ENCODE measurements at regions not wholly inside any gene's neighbourhood (a gene's known extent, or its start where the extent isn't known, plus 50 kb on each side); places are given as distances from the start of the nearest gene placed in this dataset.

GRCh38 chr2:139165601-139166000 lies 385.4 kb upstream of the NXPH2 start:
- intact Hi-C loops (cut with DNase I): no loop called here
- DNase-seq (ENCODE audit: missing footprints) (no peak), ATAC-seq (no peak)

DNA sequence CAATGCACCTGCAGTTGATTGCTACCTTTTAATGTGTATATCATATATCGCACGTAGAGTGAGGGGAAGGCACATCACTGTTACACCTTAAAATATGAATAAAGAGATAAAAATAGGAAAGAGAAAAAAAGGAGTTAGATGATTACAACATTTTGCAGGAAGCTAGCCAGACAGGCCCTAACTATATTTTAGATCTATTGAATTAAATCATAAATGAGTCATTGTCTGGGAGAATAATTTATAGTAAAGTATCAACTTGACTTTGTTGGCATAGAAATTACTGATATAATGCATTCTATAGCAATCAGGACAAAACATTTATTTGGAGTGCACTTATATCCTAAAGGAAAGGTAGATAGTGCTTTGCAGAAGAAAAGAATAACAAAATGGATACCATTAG lies 384.9 kb upstream of the NXPH2 start:
- no peak for DNase-seq (ENCODE audit: missing footprints)
- intact Hi-C loops (cut with DNase I): no loop called here
- no peak for ATAC-seq

DNA sequence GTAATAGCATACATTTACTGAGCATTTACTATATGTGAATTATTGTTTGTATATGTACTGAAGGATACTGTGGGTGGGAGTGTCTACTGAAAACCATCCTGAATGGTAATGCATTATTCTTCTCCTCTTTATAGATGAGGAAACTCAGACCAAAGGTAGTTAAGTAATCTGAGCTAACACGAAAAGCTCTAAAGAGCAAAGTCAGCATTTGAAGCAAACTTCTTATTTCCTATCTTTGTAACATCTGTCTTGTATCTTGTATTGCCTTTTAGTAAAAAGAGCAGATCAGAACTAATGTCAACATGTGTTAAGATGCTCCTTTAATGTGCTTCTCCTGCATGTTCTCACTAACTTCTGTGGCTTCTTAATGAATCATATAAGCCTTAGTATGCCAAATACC lies 382.8 kb upstream of the NXPH2 start:
- DNase-seq (ENCODE audit: missing footprints) (no peak), ATAC-seq (no peak)
- intact Hi-C loops (cut with DNase I): no loop called here

DNA sequence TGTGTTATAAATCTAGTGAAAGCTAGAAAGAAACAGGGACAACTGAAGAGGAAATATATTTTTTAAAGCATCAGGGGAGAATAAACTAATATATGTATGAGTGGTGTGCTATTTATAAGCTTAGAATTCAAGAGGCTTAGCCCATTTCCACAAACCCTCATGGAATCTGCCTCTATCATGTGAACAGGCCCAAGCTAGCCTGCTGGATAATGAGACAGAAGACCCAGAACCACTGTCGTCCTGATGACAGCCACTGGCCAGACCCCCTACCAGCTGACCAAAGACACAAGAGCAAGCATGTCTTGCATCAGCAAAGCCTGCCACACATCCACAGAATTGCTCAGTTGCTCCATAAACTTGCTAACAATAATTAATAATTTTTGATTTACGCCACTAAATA lies 382.3 kb upstream of the NXPH2 start:
- no peak for DNase-seq (ENCODE audit: missing footprints)
- no peak for ATAC-seq
- intact Hi-C loops (cut with DNase I): no loop called here

GRCh38 chr2:139160836-139161235 lies 380.6 kb upstream of the NXPH2 start:
- no peak for DNase-seq (ENCODE audit: missing footprints)
- intact Hi-C loops (cut with DNase I): no loop called here
- no peak for ATAC-seq

GRCh38 chr2:139159177-139159576 lies 379.0 kb upstream of the NXPH2 start:
- intact Hi-C loops (cut with DNase I): no loop called here
- ATAC-seq (no peak), DNase-seq (ENCODE audit: missing footprints) (no peak)

DNA sequence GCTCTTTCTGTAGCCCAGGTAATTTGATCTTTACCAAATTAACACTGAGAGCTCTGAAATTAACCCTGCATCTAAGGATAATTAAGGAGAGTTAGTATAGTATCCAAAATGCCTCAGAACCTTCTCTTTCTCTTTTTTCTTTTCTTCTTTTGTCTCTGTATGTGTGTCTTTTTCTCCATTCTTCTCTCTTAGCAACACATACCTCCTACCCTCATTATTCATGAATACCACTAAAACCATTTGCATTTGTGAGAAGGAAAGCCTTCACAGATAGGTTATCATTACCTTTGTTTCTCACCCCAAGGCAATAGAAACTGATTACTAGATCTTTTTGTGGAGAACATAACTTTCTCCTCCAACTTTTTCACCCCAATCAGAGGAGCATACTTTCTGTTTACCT lies 376.5 kb upstream of the NXPH2 start:
- ATAC-seq (no peak), DNase-seq (ENCODE audit: missing footprints) (no peak)
- intact Hi-C loops (cut with DNase I): no loop called here

GRCh38 chr2:139155991-139156390 lies 375.8 kb upstream of the NXPH2 start:
- ATAC-seq (no peak), DNase-seq (ENCODE audit: missing footprints) (no peak)
- intact Hi-C loops (cut with DNase I): no loop called here

DNA sequence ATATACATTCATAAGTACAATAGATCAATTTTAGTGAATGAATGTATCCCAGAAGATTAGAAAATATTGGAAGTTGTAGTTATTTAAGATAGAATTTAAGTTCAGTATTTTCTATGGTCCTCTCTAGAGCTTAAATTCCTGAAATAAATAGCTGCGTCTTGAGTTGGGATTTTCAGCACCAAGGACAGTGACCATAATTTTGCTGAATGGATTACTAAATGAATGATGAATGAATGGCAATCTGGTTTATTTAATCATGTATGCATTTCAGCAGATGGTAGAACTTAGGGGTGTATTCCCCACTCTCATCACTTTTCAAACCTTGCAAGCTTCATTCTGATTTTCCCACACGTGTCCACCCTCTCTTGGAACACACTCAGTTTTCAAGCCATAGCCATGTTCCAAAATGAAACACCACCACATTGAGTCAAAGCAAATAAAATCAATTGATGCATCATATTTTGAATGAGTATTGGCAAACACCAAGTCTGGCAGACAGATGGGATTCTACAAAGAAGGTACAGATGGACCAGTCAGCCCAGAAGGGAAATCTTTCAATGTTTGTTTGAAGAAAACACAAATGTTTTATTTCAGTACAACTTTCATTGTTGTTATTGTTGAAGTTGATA lies 362.2 kb upstream of the NXPH2 start:
- ATAC-seq (no peak), DNase-seq (ENCODE audit: missing footprints) (no peak)
- intact Hi-C loops (cut with DNase I): no loop called here

- DNase-seq (ENCODE audit: missing footprints) (no peak), ATAC-seq (no peak)
- intact Hi-C loops (cut with DNase I): no loop called here
These were observed 344.1 kb upstream of the NXPH2 start for GRCh38 chr2:139124271-139124670.

- ATAC-seq: no peak
- no peak for DNase-seq (ENCODE audit: missing footprints)
- intact Hi-C loops (cut with DNase I): no loop called here
These were observed 343.6 kb upstream of the NXPH2 start for GRCh38 chr2:139123795-139124194.

DNA sequence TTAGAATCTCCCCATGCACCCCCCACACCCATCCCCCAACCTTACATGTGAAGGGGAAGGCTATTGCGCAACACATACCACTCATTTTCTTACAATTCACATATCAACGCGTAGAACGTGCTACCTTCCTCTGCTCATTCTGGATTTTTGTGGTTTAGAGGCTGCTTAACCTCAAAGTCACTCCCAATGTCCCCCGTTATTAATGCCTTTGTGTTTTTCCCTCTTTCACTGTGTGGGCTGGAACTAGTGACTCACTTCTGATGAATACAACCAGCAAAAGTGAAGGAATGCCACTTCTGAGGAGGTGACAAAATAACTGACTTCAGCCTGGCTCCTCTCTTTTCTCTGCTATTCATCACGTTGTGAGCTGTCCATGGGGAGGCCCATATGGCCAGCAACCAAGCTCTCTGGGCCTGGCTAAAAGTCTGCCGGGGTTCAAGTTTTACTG lies 342.5 kb upstream of the NXPH2 start:
- intact Hi-C loops (cut with DNase I): no loop called here
- ATAC-seq: no peak
- no peak for DNase-seq (ENCODE audit: missing footprints)

DNA sequence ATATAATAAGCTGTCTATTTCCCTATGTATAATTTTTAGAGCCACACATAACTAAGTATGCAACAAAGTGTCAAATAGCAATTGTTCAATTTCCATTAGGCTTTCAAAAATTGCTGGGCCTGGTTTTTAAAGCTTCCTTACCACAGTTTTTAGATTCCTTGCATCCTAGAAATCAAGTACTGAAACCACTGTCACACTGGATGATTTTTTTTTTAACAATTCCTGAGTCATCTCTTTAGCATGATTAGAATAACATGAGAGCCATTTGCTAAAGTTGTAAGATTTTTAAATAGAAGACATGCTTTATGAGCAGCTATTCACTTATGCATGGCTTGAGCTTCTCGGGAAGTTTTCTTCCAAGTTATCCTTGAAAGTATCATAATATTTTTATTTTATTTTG lies 319.5 kb upstream of the NXPH2 start:
- DNase-seq (ENCODE audit: missing footprints) (no peak), ATAC-seq (no peak)
- intact Hi-C loops (cut with DNase I): no loop called here

GRCh38 chr2:139098961-139099360 lies 318.8 kb upstream of the NXPH2 start:
- ATAC-seq (no peak), DNase-seq (ENCODE audit: missing footprints) (no peak)
- intact Hi-C loops (cut with DNase I): no loop called here

DNA sequence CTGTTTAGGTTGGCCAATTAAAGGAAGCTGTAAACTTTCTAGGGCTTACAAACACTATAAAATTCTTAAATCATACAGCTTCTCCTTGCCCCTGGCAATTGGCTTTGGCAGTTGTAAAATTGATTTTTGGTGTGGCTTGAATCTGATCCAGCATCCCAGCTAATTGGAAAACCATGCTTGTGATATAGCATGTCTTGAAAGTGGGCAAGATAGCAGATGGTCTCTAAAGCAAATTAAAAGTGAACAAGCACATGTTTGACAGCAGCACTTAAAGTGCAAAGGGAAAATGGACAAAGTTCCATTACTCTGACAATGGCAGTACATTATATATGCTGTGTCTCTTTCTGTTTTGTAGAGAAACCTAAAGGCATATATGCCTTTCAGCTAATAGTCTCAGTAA lies 302.9 kb upstream of the NXPH2 start:
- intact Hi-C loops (cut with DNase I): no loop called here
- DNase-seq (ENCODE audit: missing footprints): no peak
- no peak for ATAC-seq

GRCh38 chr2:139080244-139080643 lies 300.1 kb upstream of the NXPH2 start:
- no peak for DNase-seq (ENCODE audit: missing footprints)
- intact Hi-C loops (cut with DNase I): no loop called here
- no peak for ATAC-seq

GRCh38 chr2:139079311-139079710 lies 299.1 kb upstream of the NXPH2 start:
- intact Hi-C loops (cut with DNase I): no loop called here
- ATAC-seq: no peak

DNA sequence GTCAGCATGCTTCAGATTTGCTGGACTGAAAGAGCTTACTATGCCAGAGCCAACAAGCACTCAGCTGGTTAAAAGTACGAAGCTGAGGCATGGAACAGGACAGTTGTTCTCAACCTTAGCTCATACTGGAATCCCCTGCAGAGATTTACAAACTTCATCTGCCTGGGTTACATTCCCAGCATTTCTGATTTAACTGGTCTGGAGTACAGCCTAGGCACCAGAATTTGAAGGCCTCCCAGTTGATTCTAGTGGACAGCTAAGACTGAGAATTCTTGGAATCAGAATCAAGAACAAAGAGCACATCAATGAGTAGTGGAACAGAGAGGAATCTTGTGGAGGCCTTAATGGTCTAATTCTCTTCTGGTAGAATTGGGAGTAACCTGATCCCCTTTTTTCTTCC lies 298.2 kb upstream of the NXPH2 start:
- intact Hi-C loops (cut with DNase I): no loop called here
- ATAC-seq (no peak), DNase-seq (ENCODE audit: missing footprints) (no peak)

More at GRCh38 chr2:139079311-139079710, 299.1 kb upstream of the NXPH2 start:
- DNase-seq (ENCODE audit: missing footprints): no peak

DNA sequence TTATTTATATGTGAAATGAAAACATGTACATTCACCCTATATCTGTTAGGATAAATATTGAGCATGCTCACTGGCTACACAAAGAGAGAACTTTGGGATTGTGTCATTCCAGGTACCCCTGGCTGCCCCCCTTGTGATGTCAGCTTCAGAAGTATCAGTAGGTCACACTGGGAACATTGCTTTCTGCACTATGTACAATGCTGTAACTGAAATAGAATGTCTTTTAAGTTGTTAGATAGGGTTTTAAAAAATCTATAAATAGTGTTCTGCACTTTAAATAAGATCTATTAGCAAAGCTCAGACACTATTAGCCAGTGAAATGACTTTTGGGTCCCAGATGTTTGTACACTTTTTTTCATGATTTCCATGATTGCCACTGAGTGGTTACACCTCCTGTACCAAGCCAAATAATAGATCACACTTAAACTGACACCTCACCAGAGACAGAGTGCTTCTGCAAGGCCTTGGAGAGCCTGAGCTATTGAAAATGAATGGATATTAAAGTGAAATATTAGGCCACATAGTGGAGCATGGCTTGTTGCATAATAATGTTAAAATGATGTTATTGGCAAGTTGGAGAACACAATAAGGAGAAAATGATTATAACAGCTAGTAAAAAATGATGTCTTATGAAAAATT lies 297.0 kb upstream of the NXPH2 start:
- DNase-seq (ENCODE audit: missing footprints) (no peak), ATAC-seq (no peak)
- intact Hi-C loops (cut with DNase I): no loop called here

DNA sequence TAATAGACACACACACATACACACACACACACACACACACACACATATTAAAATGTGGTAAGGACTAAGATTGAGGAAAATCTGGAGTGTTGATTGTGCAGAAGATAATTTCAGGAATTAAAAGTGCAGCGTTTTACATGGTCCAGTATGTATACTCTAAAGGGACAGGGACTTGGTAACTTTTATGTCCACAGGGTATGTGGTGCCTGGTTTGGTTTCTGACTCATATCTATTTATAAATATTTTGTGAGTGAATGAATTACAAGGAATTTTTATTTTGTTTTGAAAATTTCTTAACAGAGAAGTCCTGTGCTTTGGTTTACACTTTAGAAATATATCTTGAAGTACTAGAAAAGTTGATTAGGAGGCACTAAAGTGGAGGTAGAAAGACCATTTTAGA lies 287.7 kb upstream of the NXPH2 start:
- no peak for DNase-seq (ENCODE audit: missing footprints)
- intact Hi-C loops (cut with DNase I): no loop called here
- no peak for ATAC-seq

- no peak for DNase-seq (ENCODE audit: missing footprints)
- intact Hi-C loops (cut with DNase I): no loop called here
- ATAC-seq: no peak
These were observed 286.9 kb upstream of the NXPH2 start for GRCh38 chr2:139067072-139067471.

All from Right ventricle myocardium inferior (tissue), 1 donor.